ENCODE measurements at regions not wholly inside any gene's neighbourhood (a gene's known extent, or its start where the extent isn't known, plus 50 kb on each side); places are given as distances from the start of the nearest gene placed in this dataset.

- no peak for TF ChIP-seq CTCF (IDR thresholded peaks at IDR 0.05)
- TF ChIP-seq POLR2A (IDR thresholded peaks at IDR 0.05): no peak
These were observed 240.5 kb downstream of the TTLL2 start for GRCh38 chr6:167565388-167565787.
